Activated T-cell treated with anti-CD3 and anti-CD28 coated beads, Interleukin-2, amount 50 U/mL, for 72 hours (primary cell): ENCODE measurements at regions not wholly inside any gene's neighbourhood (a gene's known extent, or its start where the extent isn't known, plus 50 kb on each side); places are given as distances from the start of the nearest gene placed in this dataset.

Experiments used
- ATAC-seq, 2 donors: fragments of 150-1000 bp; cut with Tn5 transposase; replicated peaks in 1 of 2; 2 replicates each; pipeline ENCODE4 v1.10.0; 2021; ENCODE audit warnings: moderate library complexity in 2 of 2, mild to moderate bottlenecking in 1 of 2
- DNase-seq, 2 donors: peaks; one replicate each; pipeline ENCODE4 v3.0.0; 2021 to 2022; ENCODE audit warnings: mixed read lengths in 1 of 2
- H3K27ac Mint-ChIP-seq: one replicate; pipeline ENCODE4 v1.8.0; 2022; ENCODE audit warnings: mild to moderate bottlenecking, moderate library complexity, mixed read lengths
- H3K27me3 Mint-ChIP-seq: one replicate; pipeline ENCODE4 v1.8.0; 2022; ENCODE audit warnings: low read depth, mixed read lengths
- H3K36me3 Mint-ChIP-seq, 2 donors: one replicate each; pipeline ENCODE4 v1.8.0; 2022; ENCODE audit warnings: mixed read lengths in 2 of 2, mild to moderate bottlenecking in 1 of 2; ENCODE audit not compliant: insufficient read depth in 2 of 2
- H3K4me1 Mint-ChIP-seq: one replicate; pipeline ENCODE4 v1.8.0; 2022; ENCODE audit warnings: low read depth, mixed read lengths
- H3K4me3 Mint-ChIP-seq, 2 donors: one replicate each; pipeline ENCODE4 v1.8.0; 2022; ENCODE audit warnings: mild to moderate bottlenecking in 2 of 2, mixed read lengths in 2 of 2, moderate library complexity in 2 of 2
- H3K9me3 Mint-ChIP-seq, 2 donors: one replicate each; pipeline ENCODE4 v1.8.0; 2022; ENCODE audit warnings: mixed read lengths in 2 of 2

GRCh38 chr4:188262464-188262863 is 123.2 kb downstream of the TRIML1 start:
- Mint-ChIP-seq H3K36me3 (peaks cover 2 to 3% of the 10 kb centered on the region in 2 donors), H3K27me3 (no peaks in the 10 kb centered on the region), H3K4me3 (no peak overlapping the region), H3K27ac (no peak overlapping the region), H3K9me3 (peaks cover 10 to 12% of the 10 kb centered on the region in 2 donors), H3K4me1 (no peaks in the 10 kb centered on the region)
- DNase-seq (no peak), ATAC-seq (no peak)

- no peak for DNase-seq
- H3K9me3 Mint-ChIP-seq, result peaks cover 13 to 14% of the 10 kb centered on the region in 2 donors
- H3K4me3 Mint-ChIP-seq, result no peak overlapping the region
- H3K27ac Mint-ChIP-seq, result no peak overlapping the region
- H3K36me3 Mint-ChIP-seq, result peaks cover 2 to 3% of the 10 kb centered on the region in 2 donors
- no peaks in the 10 kb centered on the region for H3K4me1 Mint-ChIP-seq
- no peaks in the 10 kb centered on the region for H3K27me3 Mint-ChIP-seq
- no peak for ATAC-seq
These were observed 124.1 kb downstream of the TRIML1 start for GRCh38 chr4:188263321-188263720.

- DNase-seq (no peak), ATAC-seq (no peak)
- H3K36me3 Mint-ChIP-seq, result peaks cover 2 to 3% of the 10 kb centered on the region in 2 donors
- no peak overlapping the region for H3K4me3 Mint-ChIP-seq
- H3K9me3 Mint-ChIP-seq, result peaks cover 12 to 15% of the 10 kb centered on the region in 2 donors
- H3K4me1 Mint-ChIP-seq, result no peaks in the 10 kb centered on the region
- H3K27me3 Mint-ChIP-seq, result no peaks in the 10 kb centered on the region
- no peak overlapping the region for H3K27ac Mint-ChIP-seq
These were observed 127.1 kb downstream of the TRIML1 start for GRCh38 chr4:188266386-188266785.

- no peak for ATAC-seq
- no peak overlapping the region for H3K27ac Mint-ChIP-seq
- H3K36me3 Mint-ChIP-seq, result peaks cover 2 to 3% of the 10 kb centered on the region in 2 donors
- no peaks in the 10 kb centered on the region for H3K4me1 Mint-ChIP-seq
- no peak for DNase-seq
- H3K27me3 Mint-ChIP-seq, result no peaks in the 10 kb centered on the region
- no peak overlapping the region for H3K4me3 Mint-ChIP-seq
- H3K9me3 Mint-ChIP-seq, result peaks cover 15% of the 10 kb centered on the region in 2 donors
These were observed 129.1 kb downstream of the TRIML1 start for GRCh38 chr4:188268131-188268908.

- Mint-ChIP-seq H3K4me3 (no peak overlapping the region), H3K4me1 (no peaks in the 10 kb centered on the region), H3K36me3 (peaks cover 0 to 3% of the 10 kb centered on the region in 2 donors), H3K27me3 (no peaks in the 10 kb centered on the region), H3K27ac (no peak overlapping the region), H3K9me3 (peaks cover 12 to 15% of the 10 kb centered on the region in 2 donors)
- ATAC-seq, result no peak
- DNase-seq, result no peak
These were observed 131.2 kb downstream of the TRIML1 start for GRCh38 chr4:188270273-188271069.

- no peak overlapping the region for H3K27ac Mint-ChIP-seq
- peaks cover 0 to 4% of the 10 kb centered on the region in 2 donors for H3K9me3 Mint-ChIP-seq
- no peaks in the 10 kb centered on the region for H3K4me1 Mint-ChIP-seq
- ATAC-seq (no peak), DNase-seq (no peak)
- no peaks in the 10 kb centered on the region for H3K36me3 Mint-ChIP-seq
- H3K27me3 Mint-ChIP-seq, result no peaks in the 10 kb centered on the region
- no peak overlapping the region for H3K4me3 Mint-ChIP-seq
These were observed 136.4 kb downstream of the TRIML1 start for GRCh38 chr4:188275686-188276085.

- Mint-ChIP-seq H3K36me3 (peaks cover 3 to 4% of the 10 kb centered on the region in 2 donors), H3K4me1 (no peaks in the 10 kb centered on the region), H3K4me3 (no peak overlapping the region), H3K9me3 (no peaks in the 10 kb centered on the region), H3K27me3 (no peaks in the 10 kb centered on the region), H3K27ac (no peak overlapping the region)
- ATAC-seq, result no peak
- no peak for DNase-seq
These were observed 139.9 kb downstream of the TRIML1 start for GRCh38 chr4:188279184-188279583.

GRCh38 chr4:188282471-188283232 is 143.4 kb downstream of the TRIML1 start:
- H3K9me3 Mint-ChIP-seq, result peaks cover 0 to 2% of the 10 kb centered on the region in 2 donors
- ATAC-seq, result no peak

GRCh38 chr4:188287169-188287894 is 148.1 kb downstream of the TRIML1 start:
- H3K4me3 Mint-ChIP-seq, result no peak overlapping the region
- DNase-seq, result no peak
- peaks cover 3 to 4% of the 10 kb centered on the region in 2 donors for H3K36me3 Mint-ChIP-seq
- no peaks in the 10 kb centered on the region for H3K27me3 Mint-ChIP-seq
- no peaks in the 10 kb centered on the region for H3K4me1 Mint-ChIP-seq
- peaks cover 0 to 6% of the 10 kb centered on the region in 2 donors for H3K9me3 Mint-ChIP-seq
- no peak overlapping the region for H3K27ac Mint-ChIP-seq
- no peak for ATAC-seq

More at GRCh38 chr4:188282471-188283232, 143.4 kb downstream of the TRIML1 start:
- no peaks in the 10 kb centered on the region for H3K27me3 Mint-ChIP-seq
- no peak overlapping the region for H3K27ac Mint-ChIP-seq
- no peaks in the 10 kb centered on the region for H3K4me1 Mint-ChIP-seq
- H3K4me3 Mint-ChIP-seq, result no peak overlapping the region
- peaks cover 3 to 4% of the 10 kb centered on the region in 2 donors for H3K36me3 Mint-ChIP-seq
- DNase-seq, result no peak

GRCh38 chr4:188289531-188290125 is 150.4 kb downstream of the TRIML1 start:
- no peaks in the 10 kb centered on the region for H3K36me3 Mint-ChIP-seq
- H3K27ac Mint-ChIP-seq, result no peak overlapping the region
- H3K4me1 Mint-ChIP-seq, result no peaks in the 10 kb centered on the region
- no peaks in the 10 kb centered on the region for H3K27me3 Mint-ChIP-seq
- peaks cover 0 to 6% of the 10 kb centered on the region in 2 donors for H3K9me3 Mint-ChIP-seq
- no peak for ATAC-seq
- no peak overlapping the region for H3K4me3 Mint-ChIP-seq
- DNase-seq, result no peak

GRCh38 chr4:188295899-188296298 is 156.7 kb downstream of the TRIML1 start:
- DNase-seq, result no peak
- H3K4me3 Mint-ChIP-seq, result no peak overlapping the region
- H3K36me3 Mint-ChIP-seq, result peaks cover 2 to 3% of the 10 kb centered on the region in 2 donors
- no peaks in the 10 kb centered on the region for H3K27me3 Mint-ChIP-seq
- H3K9me3 Mint-ChIP-seq, result peaks cover 3% of the 10 kb centered on the region in 2 donors
- ATAC-seq, result no peak
- no peak overlapping the region for H3K27ac Mint-ChIP-seq
- H3K4me1 Mint-ChIP-seq, result no peaks in the 10 kb centered on the region

GRCh38 chr4:188296331-188296730 is 157.1 kb downstream of the TRIML1 start:
- Mint-ChIP-seq H3K36me3 (peaks cover 2 to 3% of the 10 kb centered on the region in 2 donors), H3K4me3 (no peak overlapping the region), H3K27ac (no peak overlapping the region), H3K4me1 (no peaks in the 10 kb centered on the region), H3K27me3 (no peaks in the 10 kb centered on the region), H3K9me3 (peaks cover 3% of the 10 kb centered on the region in 2 donors)
- DNase-seq (no peak), ATAC-seq (no peak)
